Hematopoietic multipotent progenitor cell (in vitro differentiated cells): ENCODE measurements at regions not wholly inside any gene's neighbourhood (a gene's known extent, or its start where the extent isn't known, plus 50 kb on each side); places are given as distances from the start of the nearest gene placed in this dataset. TPM values are rescaled to one million over a fixed set of nuclear protein-coding genes. Genes with fewer than 3 reads are reported as not detected.

Experiments
- DNase-seq, 3 donors: peaks; one replicate each; pipeline ENCODE4 v3.0.0-alpha.2; 2011 to 2015; ENCODE audit warnings: low read depth in 2 of 3, low spot score in 2 of 3
- small RNA-seq: library from RNA; depleted of rRNA; stranded (forward); fragments of <200 nt; gene quantifications from one replicate; pipeline ENCODE3, GENCODE V24; 2012

DNA sequence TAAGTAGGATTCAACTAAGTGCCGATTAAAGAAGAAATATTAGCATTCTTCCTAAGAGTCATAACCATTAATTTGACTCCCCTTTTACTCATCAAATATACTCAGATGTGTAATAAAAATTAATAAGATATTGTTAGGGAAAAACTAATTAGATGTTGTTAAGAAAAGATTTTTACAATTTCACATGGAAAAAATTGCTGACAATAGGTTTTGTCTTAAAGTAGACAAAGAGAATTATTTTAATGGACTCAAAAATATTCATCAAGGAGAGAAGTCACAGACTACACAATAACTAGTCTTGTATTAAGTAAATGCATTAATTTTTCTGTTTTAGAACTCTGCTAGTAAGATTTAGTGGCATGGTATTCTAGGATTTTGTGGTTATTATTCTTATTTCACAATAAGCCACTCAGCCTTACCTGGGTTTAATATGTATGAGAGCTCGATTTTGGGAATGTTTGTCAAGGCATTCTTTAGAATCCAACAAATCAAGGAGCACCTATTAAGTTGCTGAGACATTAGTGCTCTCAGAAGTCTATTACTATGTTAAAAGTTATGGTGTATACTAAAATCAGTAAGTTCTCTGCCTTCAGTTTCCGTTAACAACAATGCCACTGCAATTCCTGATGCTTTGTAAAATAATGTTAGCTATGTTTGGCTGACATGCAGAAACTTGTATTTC is 110.2 kb upstream of the UGT8 start:
- DNase-seq = no peak

- DNase-seq = no peak
These were observed 104.3 kb upstream of the UGT8 start for GRCh38 chr4:114494246-114494803.

DNA sequence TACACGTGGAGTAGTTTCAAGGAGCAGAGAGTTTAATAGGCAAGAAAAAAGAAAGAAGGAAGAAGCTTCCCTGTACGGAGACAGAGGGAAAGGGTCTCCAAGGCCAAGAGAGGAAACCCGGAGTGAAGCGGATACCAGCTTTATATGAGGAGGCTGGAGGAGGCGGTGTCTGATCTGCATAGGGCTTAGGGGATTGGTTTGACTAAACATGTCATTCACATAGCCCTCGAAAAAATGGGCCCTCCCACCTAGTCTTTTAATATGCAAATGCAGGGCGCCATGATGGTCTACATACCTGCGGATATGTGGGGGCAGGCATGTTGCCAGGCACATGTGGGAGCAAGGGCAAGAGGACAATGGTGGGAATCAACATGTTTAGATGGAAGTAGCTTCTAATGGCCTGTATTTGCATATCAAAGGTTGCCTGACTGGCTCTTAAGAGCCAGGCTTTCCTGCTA is 103.1 kb upstream of the UGT8 start:
- DNase-seq = no peak

- no peak for DNase-seq
These were observed 101.5 kb upstream of the UGT8 start for GRCh38 chr4:114497116-114497515.

GRCh38 chr4:114509340-114509739 is 89.3 kb upstream of the UGT8 start:
- DNase-seq = no peak

GRCh38 chr4:114512595-114513295 is 85.9 kb upstream of the UGT8 start:
- DNase-seq = no peak

DNA sequence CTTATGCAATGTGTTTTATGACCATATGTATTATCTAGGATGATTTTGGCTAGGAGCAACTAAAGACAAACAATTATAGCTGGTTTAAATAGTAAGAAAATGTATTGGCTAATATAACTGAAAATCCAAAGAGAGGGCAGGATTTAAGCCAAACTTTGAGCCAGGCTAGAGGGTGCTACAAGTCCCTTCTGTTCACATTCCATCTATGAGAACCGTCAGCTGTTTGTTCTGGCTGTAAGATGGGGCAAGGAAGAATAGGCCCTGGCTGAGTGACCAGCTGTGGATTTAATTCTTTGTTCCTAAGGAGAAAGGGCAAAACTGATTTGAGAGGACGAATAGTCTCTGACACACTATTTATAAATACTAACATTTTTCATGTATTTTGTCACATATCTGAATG is 79.2 kb upstream of the UGT8 start:
- no peak for DNase-seq

DNA sequence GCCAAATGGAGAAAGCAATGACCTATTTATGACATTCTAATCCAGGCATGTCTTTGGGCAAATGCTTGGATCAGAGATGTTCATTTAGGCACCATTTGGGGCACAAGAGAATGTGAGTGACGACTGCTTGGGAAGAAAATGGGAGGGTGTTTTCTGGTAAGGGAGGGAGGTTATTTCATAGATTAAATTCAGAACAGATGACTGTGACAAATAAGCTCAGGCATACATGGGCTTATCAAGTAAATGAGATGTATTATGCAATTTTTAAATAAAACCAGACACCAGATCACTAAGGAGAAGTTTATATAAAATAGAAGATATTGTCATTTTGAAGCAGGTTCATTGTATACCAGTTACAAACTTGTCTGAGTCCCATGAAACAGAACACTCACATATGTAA is 71.4 kb upstream of the UGT8 start:
- DNase-seq = no peak

GRCh38 chr4:114527637-114528036 is 71.0 kb upstream of the UGT8 start:
- no peak for DNase-seq

- DNase-seq = no peak
These were observed 62.9 kb upstream of the UGT8 start for GRCh38 chr4:114535725-114536124.

DNA sequence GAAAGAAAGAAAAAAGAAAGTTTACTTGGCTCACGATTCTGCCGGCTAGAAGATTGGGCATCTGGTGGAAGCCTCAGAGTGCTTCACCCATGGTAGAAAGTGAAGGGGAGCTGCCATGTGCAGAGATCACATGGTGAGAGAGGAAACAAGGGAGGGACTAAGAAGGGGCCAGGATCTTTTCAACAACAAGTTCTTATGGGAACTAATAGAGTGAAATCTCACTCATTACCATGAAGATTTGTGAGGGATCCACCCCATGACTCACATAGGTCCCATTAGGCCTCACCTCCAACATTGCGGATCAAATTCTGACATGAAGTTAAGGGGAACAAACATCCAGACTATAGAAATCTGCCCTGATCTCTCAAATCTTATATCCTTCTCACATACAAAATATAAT is 61.3 kb upstream of the UGT8 start:
- DNase-seq = no peak

DNA sequence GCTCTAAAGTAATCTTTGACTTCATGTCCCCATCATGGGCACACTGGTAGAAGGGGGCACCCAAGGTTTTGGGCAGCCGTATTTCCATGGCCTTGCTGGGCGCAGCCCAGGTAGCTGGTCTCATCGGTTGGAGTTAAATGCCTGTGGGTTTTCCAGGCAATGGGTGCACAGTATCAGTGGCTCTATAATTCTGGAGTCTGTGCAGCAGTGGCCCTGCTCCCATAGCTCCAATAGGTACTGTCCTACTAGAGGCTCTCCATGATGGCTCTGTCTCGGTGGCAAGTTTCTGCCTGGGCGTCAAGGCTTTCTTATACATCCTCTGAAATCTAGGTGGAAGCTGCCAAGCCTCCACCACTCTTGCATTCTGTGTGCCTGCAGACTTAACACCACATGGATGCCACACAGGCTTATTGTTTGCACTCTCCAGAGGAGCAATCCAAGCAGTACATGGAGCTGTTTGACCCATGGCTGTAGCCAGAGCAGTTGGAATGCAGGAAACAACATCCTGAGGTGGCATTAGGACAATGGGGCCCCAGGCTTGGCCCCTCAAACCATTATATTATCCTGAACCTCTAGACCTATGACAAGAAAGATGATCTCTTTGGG is 60.5 kb upstream of the UGT8 start:
- DNase-seq = no peak

DNA sequence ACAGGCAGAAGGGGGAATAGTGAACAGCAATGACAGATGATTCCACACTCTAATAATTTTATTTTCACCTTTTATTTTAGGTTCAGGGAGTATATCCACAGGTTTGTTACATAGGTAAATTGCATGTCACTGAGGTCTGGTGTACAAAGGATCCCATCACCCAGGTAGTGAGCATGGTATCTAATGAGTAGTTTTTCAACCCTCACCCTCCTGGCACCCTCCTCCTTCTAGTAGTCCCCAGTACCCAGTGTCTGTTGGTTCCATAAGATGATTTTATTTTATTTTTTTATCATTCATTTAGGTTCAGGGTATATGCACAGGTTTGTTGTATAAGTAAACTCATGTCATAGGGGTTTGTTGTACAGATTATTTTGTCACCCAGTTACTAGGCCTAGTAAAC is 58.6 kb upstream of the UGT8 start:
- DNase-seq = no peak

DNA sequence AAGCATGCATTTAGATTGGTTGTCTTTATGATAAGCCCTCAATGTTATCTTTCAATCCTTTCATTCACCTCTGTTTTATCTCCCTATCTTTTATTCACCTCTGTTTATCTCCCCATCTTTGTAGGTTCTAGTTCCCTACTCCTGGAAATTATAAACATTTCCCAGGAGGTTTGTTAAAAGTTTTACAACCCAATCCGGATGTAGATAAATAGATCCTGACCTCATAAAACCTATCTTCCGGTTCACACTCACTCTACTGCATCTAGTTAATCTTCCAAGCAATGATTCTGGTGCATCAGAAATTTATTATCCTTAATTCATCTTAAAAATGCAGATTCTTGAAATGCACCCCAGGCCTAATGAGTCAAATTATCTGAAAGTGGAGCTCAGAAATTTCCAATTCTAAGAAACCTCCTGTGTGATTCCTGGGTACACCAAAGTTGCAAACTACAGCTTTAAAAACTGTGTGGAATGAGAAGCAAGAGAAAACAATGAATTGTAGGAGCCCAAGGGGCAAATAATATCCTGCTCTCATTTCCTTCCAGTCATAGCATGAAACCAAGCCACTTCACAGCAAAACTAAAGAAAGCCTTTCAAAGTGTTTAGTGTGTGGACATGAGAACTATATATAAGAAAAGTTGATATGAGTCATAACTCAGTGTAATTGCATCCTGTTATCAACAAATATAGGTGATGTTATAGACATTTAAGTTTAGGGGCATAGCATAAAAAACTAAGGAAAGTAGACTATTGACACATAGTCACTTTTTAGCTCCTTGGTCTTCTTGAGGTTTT is 51.1 kb upstream of the UGT8 start:
- DNase-seq = no peak

Small RNA genes lying in the stretch of these regions (small RNA-seq; reads per million reads assigned to genes)
- not detected for gene AC093815.1
